GM19467 (cell line): ENCODE measurements at regions not wholly inside any gene's neighbourhood (a gene's known extent, or its start where the extent isn't known, plus 50 kb on each side); places are given as distances from the start of the nearest gene placed in this dataset.
"Not testable (repeated sequence)": the region's sequence is repeated elsewhere in the genome, so short reads cannot be mapped to it uniquely, and the experiment has no call there.

ENCODE experiments used
- ATAC-seq: cut with Tn5 transposase; IDR thresholded peaks from one replicate; pipeline ENCODE4 v1.9.1; 2021; ENCODE audit warnings: mild to moderate bottlenecking, moderate library complexity; ENCODE audit not compliant: unreplicated experiment

DNA sequence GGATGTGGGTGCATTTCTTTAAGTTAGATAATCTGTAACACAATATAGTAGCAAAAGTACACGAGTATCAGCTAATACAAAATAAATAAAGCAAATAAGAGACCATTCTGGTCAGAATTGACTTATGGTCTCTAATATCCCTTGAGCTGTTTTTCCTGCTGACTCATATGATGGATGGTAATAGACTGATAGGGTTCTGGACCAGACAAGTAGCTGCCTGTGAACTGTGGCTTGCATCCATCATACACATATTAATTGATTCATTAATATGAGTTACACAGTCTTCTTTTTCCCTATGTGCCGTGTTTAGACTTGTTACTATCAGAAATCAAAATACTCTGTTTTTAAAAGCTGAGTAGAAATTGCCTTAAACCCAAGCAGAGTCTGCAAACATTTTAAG, 762.8 kb downstream of the GATA3 start:
- ATAC-seq = no peak

DNA sequence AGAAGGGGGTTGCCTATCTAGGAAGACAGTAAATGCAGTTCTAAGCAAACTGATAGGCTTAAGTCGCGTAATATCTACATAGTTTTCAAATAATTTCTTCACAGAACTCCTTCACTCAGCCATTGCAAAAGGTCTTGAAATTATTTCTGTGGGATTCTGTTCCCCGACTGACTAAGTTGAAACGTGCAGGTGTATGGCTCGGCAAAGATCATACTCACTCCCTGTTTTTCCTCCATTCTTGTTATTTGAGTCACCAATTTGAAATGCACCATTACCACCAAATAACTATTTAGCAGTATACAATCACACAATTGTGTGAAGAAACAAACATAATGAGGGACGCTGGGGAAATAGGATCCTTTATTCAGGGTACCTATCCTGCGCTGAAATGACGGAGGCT, 771.1 kb downstream of the GATA3 start:
- ATAC-seq = no peak

GRCh38 chr10:8829592-8829991, 775.1 kb downstream of the GATA3 start:
- ATAC-seq = no peak

DNA sequence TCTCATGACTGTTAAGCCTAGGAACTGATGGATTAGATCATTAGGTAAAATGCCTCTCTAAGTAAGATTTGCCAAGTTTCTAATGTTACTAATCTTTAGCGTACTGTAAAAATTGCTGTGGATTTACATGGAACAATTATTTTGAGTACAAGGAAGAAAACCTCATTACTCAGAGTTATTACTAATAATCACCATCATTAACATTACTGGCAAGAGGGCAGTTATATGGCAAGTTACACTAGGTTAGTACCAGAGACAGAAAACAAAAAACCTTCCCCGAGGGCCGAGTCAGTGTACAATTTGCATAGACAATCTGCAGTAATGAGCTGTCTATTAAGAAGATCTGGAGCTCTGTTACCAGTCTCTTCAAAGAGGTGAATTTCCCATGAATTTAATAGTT, 775.6 kb downstream of the GATA3 start:
- no peak for ATAC-seq

- no peak for ATAC-seq
Observed at GRCh38 chr10:8830876-8831275, 776.4 kb downstream of the GATA3 start.

GRCh38 chr10:8835453-8836167, 781.1 kb downstream of the GATA3 start:
- no peak for ATAC-seq

DNA sequence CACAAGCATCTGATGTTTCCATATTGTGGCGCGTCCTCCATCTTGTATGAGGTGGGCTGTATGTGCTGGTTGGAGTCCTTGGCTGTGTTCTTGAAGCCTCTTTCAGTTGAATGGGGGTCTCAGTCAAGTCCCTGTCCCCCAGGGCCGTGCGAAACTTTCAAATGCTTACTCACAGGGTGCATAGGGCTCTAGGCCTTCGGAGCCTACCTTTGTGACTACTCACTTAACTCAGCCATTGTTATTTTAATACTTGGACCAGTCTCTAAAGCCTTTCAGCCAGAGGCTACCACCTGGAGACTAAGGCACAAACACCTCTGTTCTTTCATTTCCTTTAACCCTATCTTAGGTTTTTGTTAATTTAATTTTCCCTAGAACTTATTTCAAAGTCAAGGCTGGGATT, 785.9 kb downstream of the GATA3 start:
- no peak for ATAC-seq

DNA sequence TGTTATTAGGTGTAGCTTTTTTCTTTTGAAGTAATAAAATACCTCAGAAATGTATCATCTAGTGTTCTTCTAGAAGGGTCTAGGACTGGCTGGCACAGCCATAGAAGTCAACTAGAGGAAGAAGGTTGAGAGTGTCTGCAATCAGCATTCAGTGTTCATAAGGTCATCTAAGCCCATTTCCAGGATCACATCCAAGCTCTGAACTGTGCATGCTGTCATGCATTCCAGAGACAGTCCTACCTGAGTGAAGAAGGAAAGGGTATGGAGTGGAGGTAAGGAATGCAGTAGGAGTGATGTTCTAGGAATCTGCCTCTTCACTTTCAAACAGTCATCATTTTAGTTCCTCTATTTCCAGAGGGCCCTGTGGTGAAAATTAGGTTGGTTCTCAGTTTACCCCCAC, 789.7 kb downstream of the GATA3 start:
- no peak for ATAC-seq

- ATAC-seq = no peak
Observed at GRCh38 chr10:8852546-8852945, 798.1 kb downstream of the GATA3 start.

DNA sequence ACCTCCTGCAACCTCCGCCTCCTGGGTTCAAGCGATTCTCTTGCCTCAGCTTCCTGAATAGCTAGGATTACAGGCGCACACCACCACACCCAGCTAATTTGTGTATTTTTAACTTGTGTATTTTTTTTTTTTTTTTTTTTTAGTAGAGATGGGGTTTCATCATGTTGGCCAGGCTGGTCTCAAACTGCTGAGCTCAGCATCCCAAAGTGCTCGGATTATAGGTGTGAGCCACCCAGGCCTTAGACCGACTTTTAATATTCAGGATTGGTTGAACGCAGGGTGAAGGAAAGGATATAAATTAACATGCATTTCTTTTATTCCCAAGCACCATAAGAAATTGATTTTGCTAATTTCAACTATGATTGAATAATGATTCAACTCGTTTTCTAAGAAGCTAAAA, 798.6 kb downstream of the GATA3 start:
- no peak for ATAC-seq

DNA sequence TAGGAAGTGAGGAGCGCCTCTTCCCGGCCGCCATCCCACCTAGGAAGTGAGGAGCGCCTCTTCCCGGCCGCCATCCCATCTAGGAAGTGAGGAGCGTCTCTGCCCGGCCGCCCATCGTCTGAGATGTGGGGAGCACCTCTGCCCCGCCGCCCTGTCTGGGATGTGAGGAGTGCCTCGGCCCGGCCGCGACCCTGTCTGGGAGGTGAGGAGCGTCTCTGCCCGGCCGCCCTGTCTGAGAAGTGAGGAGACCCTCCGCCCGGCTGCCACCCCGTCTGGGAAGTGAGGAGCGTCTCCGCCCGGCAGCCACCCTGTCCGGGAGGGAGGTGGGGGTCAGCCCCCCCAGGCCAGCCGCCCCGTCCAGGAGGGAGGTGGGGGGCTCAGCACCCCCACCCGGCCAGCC, 814.4 kb downstream of the GATA3 start:
- ATAC-seq = not testable (repeated sequence)

- ATAC-seq = no peak
Observed at GRCh38 chr10:8873310-8873709, 818.8 kb downstream of the GATA3 start.

- ATAC-seq = no peak
Observed at GRCh38 chr10:8874268-8874667, 819.8 kb downstream of the GATA3 start.

DNA sequence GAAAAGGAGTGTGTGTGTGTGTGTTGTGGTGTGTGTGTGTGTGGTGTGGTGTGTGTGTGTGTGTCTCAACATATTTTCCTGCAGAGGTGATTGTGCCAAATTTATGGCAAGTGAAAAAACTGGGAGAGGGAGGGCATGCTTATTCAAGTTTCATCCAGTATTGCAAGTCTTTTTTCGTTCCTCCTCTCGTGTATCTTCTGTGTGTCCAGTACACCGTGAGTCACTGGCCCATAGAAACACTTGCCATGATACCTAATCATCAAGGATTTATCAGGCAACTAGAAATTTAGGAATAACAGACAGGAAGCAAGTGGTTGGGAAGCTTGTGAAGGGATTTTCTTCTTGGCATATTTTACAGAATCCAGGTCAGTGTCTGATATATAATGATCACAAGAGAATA, 820.5 kb downstream of the GATA3 start:
- ATAC-seq = no peak

- ATAC-seq = no peak
Observed at GRCh38 chr10:8876171-8876570, 821.7 kb downstream of the GATA3 start.

DNA sequence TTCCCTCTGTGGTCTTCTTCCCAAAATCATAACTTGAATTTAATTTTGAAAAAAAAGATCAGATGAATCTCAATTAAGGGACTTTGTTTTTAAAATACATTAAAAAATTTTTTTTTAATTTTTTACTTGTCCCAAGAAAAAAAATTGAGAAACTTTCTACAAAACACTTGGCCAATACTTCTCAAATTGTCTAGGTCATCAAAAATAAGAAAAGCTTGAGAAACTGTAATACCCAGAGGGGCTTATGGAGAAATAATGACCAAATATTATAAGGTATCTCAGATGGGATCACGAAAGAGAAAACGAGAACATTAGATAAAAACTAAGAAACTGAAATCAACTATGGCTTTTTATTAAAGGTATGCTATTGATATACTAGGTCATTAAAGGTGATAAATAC, 835.0 kb downstream of the GATA3 start:
- no peak for ATAC-seq

DNA sequence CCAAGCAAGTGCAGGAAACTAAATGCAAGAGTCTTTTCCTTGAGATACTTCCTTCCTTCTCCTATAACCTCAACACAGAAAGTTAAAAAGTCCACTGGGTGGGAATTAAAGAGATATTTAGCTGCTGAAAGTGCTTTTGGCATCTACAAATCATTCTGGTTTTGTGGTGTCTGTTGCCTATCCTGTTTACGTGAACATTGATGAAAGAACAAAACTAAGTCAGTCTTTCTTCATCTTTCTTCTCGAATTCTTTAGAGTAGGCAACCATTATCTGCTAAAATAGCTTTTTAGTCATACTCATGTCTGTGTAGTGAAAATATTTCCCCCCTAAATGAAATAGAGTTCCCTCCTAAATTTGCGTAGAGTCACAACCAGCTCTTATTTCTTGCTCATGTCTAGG, 838.6 kb downstream of the GATA3 start:
- no peak for ATAC-seq

GRCh38 chr10:8894148-8894547, 839.7 kb downstream of the GATA3 start:
- ATAC-seq = no peak

DNA sequence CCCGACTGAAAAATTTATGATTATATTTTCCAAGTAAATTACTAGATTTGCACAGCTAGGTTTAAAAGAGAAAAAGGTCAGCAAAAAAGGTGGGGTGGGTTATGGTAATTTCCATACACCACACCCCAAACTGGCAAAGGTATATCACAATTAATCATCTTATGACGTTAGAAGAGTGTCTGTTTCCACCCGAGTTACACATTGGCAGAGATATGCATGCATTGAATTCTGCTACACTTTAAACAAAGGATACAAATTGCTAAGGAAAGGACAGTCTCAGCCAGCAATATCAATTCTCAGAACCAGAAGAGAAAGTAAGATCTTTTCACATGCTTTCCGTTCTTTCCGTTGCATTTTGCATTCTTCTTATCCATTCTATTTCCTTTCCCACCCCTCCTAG, 843.3 kb downstream of the GATA3 start:
- ATAC-seq = no peak

- no peak for ATAC-seq
Observed at GRCh38 chr10:8898745-8899330, 844.4 kb downstream of the GATA3 start.

GRCh38 chr10:8902926-8903325, 848.4 kb downstream of the GATA3 start:
- ATAC-seq = no peak

DNA sequence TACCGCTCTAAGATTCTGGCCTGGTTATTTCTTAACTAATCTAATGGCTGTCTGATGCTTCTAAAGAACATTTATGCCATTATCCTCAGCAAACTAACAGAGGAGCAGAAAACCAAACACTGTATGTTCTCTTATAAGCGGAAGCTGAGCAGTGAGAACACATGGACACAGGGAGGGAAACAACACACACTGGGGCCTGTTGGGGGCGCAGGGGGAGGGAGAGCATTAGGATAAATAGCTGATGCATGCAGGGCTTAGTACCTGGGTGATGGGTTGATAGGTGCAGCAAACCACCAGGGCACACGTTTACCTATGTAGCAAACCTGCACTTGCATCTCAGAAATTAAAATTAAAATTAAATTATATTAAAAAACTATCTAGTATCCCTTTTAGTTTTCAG, 853.5 kb downstream of the GATA3 start:
- ATAC-seq = no peak

GRCh38 chr10:8910314-8910713, 855.8 kb downstream of the GATA3 start:
- ATAC-seq = no peak
